HFFc6 (cell line): ENCODE measurements at regions not wholly inside any gene's neighbourhood (a gene's known extent, or its start where the extent isn't known, plus 50 kb on each side); places are given as distances from the start of the nearest gene placed in this dataset.

Source experiments
- DNase-seq: peaks from one replicate; pipeline ENCODE4 v3.0.0-alpha.2; 2018
- H3K27ac Mint-ChIP-seq: 2 replicates; pipeline ENCODE4 v1.8.0; 2020; ENCODE audit warnings: mild to moderate bottlenecking, mixed read lengths
- H3K27me3 Mint-ChIP-seq: 2 replicates; pipeline ENCODE4 v1.8.0; 2021; ENCODE audit warnings: mild to moderate bottlenecking, moderate library complexity, mixed read lengths; ENCODE audit not compliant: insufficient read depth
- H3K36me3 Mint-ChIP-seq: 2 replicates; pipeline ENCODE4 v1.8.0; 2021; ENCODE audit warnings: low read depth, mixed read lengths
- H3K4me1 Mint-ChIP-seq: 2 replicates; pipeline ENCODE4 v1.8.0; 2020; ENCODE audit warnings: low read depth, mixed read lengths
- H3K4me3 Mint-ChIP-seq: 2 replicates; pipeline ENCODE4 v1.8.0; 2020; ENCODE audit warnings: mild to moderate bottlenecking, moderate library complexity, mixed read lengths
- H3K9me3 Mint-ChIP-seq: 2 replicates; pipeline ENCODE4 v1.8.0; 2020; ENCODE audit warnings: mild to moderate bottlenecking, mixed read lengths
- TF ChIP-seq, protein P1 (sequence below): fragments of 200-600 bp; sonication (generic); IDR thresholded peaks from 2 replicates; pipeline ENCODE4 v1.5.0; 2021; ENCODE audit warnings: antibody characterized with exemption, mild to moderate bottlenecking

DNA sequence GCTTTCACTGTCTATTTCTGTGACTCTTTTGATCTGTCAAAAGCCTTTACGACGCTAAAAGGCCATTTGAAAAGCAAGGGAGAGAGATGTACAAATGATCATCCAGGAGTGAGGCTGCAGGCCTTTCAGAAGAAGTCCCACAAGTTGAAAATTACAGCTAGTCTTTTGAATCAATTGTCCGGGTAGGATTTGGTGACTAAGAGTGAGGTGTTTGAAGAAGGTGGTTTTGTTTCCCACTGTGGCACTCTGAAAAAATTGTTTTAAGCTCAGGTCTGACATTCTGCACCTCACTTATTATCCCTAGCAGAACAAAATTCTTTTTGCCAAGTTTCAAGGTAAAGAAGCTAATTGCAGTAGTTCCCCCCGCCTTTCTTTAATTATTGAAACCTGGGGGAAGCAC is 50.8 kb upstream of the TMEM108 start:
- H3K27me3 Mint-ChIP-seq: no peaks in the 10 kb centered on the region

DNA sequence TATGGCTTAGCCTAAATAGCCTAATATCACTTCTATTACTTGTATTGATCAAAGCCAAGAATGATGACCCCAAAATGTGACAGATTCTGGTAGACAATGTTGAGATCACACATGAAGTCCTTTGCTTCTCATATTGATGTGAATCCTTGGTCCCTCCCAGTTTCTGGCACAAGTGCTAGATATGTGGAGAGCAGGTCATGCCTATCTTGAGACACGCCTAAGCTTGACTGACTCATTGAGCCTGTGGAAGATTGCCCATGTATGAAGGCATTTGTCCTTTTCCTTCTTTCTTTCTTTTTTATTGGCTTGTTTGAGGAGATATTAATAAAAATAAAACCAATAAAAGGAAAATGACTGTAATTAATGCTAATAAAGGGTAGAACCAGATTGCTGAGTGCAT is 54.0 kb upstream of the TMEM108 start:
- H3K27ac Mint-ChIP-seq: no peak overlapping the region
- H3K36me3 Mint-ChIP-seq: peaks cover 11% of the 10 kb centered on the region
- H3K4me3 Mint-ChIP-seq: no peak overlapping the region
- no peaks in the 10 kb centered on the region for H3K4me1 Mint-ChIP-seq
- TF ChIP-seq, protein P1, sequence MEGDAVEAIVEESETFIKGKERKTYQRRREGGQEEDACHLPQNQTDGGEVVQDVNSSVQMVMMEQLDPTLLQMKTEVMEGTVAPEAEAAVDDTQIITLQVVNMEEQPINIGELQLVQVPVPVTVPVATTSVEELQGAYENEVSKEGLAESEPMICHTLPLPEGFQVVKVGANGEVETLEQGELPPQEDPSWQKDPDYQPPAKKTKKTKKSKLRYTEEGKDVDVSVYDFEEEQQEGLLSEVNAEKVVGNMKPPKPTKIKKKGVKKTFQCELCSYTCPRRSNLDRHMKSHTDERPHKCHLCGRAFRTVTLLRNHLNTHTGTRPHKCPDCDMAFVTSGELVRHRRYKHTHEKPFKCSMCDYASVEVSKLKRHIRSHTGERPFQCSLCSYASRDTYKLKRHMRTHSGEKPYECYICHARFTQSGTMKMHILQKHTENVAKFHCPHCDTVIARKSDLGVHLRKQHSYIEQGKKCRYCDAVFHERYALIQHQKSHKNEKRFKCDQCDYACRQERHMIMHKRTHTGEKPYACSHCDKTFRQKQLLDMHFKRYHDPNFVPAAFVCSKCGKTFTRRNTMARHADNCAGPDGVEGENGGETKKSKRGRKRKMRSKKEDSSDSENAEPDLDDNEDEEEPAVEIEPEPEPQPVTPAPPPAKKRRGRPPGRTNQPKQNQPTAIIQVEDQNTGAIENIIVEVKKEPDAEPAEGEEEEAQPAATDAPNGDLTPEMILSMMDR: no peak
- H3K9me3 Mint-ChIP-seq: peaks cover 55% of the 10 kb centered on the region
- H3K27me3 Mint-ChIP-seq: 0 out of 2 replicates have a peak, but pooled peaks cover 2% of the 10 kb centered on the region
- no peak for DNase-seq

More for the DNA sequence above, 50.8 kb upstream of the TMEM108 start:
- Mint-ChIP-seq H3K36me3 (peaks cover 11% of the 10 kb centered on the region; the same call in 1 of the 2 replicates), H3K4me3 (no peak overlapping the region), H3K9me3 (peaks cover 47% of the 10 kb centered on the region), H3K27ac (no peak overlapping the region), H3K4me1 (no peaks in the 10 kb centered on the region)
- DNase-seq: no peak
- TF ChIP-seq, protein P1: no peak

GRCh38 chr3:132983143-132983770 is 54.9 kb upstream of the TMEM108 start:
- H3K36me3 Mint-ChIP-seq: peaks cover 11% of the 10 kb centered on the region
- DNase-seq: no peak
- peaks cover 55% of the 10 kb centered on the region for H3K9me3 Mint-ChIP-seq
- H3K27me3 Mint-ChIP-seq: 0 out of 2 replicates have a peak, but pooled peaks cover 2% of the 10 kb centered on the region
- no peak overlapping the region for H3K4me3 Mint-ChIP-seq
- H3K27ac Mint-ChIP-seq: no peak overlapping the region
- no peaks in the 10 kb centered on the region for H3K4me1 Mint-ChIP-seq
- TF ChIP-seq, protein P1: no peak

GRCh38 chr3:132981719-132982118 is 56.5 kb upstream of the TMEM108 start:
- Mint-ChIP-seq H3K4me3 (no peak overlapping the region), H3K27me3 (0 out of 2 replicates have a peak, but pooled peaks cover 2% of the 10 kb centered on the region), H3K9me3 (peaks cover 44% of the 10 kb centered on the region), H3K36me3 (peaks cover 6% of the 10 kb centered on the region; the same call in 1 of the 2 replicates), H3K27ac (no peak overlapping the region), H3K4me1 (no peaks in the 10 kb centered on the region)
- DNase-seq: no peak
- TF ChIP-seq, protein P1: no peak

GRCh38 chr3:132980102-132980501 is 58.1 kb upstream of the TMEM108 start:
- TF ChIP-seq, protein P1: no peak
- Mint-ChIP-seq H3K4me3 (no peak overlapping the region), H3K27ac (no peak overlapping the region), H3K36me3 (no peaks in the 10 kb centered on the region; the same call in 1 of the 2 replicates), H3K27me3 (0 out of 2 replicates have a peak, but pooled peaks cover 2% of the 10 kb centered on the region), H3K9me3 (peaks cover 38% of the 10 kb centered on the region), H3K4me1 (no peaks in the 10 kb centered on the region)
- no peak for DNase-seq
